Hypothalamus (tissue), 51 donors: ENCODE measurements at regions not wholly inside any gene's neighbourhood (a gene's known extent, or its start where the extent isn't known, plus 50 kb on each side); places are given as distances from the start of the nearest gene placed in this dataset.
"Not testable (repeated sequence)": the region's sequence is repeated elsewhere in the genome, so short reads cannot be mapped to it uniquely, and the experiment has no call there.

Source experiments
- DNase-seq, 51 donors: peaks; one replicate each; lab custom pipeline; 2025; lab: John Stamatoyannopoulos, UW

- no peak for DNase-seq
These were observed 550.9 kb downstream of the GLUD2 start for GRCh38 chrX:121598356-121598755.

GRCh38 chrX:121635141-121635540 lies 587.7 kb downstream of the GLUD2 start:
- no peak for DNase-seq

GRCh38 chrX:121639781-121640180 lies 592.4 kb downstream of the GLUD2 start:
- DNase-seq: no peak

- no peak for DNase-seq
These were observed 594.1 kb downstream of the GLUD2 start for GRCh38 chrX:121641560-121641959.

- DNase-seq: no peak
These were observed 595.0 kb downstream of the GLUD2 start for GRCh38 chrX:121642415-121642814.

GRCh38 chrX:121649417-121649816 lies 602.0 kb downstream of the GLUD2 start:
- DNase-seq: no peak

- no peak for DNase-seq
These were observed 607.9 kb downstream of the GLUD2 start for GRCh38 chrX:121655276-121655675.

- DNase-seq: no peak
These were observed 618.8 kb downstream of the GLUD2 start for GRCh38 chrX:121666171-121666570.

- DNase-seq: no peak
These were observed 624.2 kb downstream of the GLUD2 start for GRCh38 chrX:121671649-121672048.

GRCh38 chrX:121709236-121709635 lies 661.8 kb downstream of the GLUD2 start:
- not testable (repeated sequence) for DNase-seq

- no peak for DNase-seq
These were observed 686.1 kb downstream of the GLUD2 start for GRCh38 chrX:121733514-121733913.

- DNase-seq: no peak
These were observed 698.7 kb downstream of the GLUD2 start for GRCh38 chrX:121746105-121746504.

- not testable (repeated sequence) for DNase-seq
These were observed 706.2 kb downstream of the GLUD2 start for GRCh38 chrX:121753602-121754001.

- DNase-seq: no peak
These were observed 706.9 kb downstream of the GLUD2 start for GRCh38 chrX:121754301-121754700.

- no peak for DNase-seq
These were observed 708.1 kb downstream of the GLUD2 start for GRCh38 chrX:121755541-121755940.

GRCh38 chrX:121761845-121762244 lies 714.4 kb downstream of the GLUD2 start:
- DNase-seq: no peak

GRCh38 chrX:121763671-121764070 lies 716.3 kb downstream of the GLUD2 start:
- DNase-seq: no peak

GRCh38 chrX:121768210-121768609 lies 720.8 kb downstream of the GLUD2 start:
- not testable (repeated sequence) for DNase-seq

- no peak for DNase-seq
These were observed 734.6 kb downstream of the GLUD2 start for GRCh38 chrX:121781991-121782390.

GRCh38 chrX:121782544-121782943 lies 735.1 kb downstream of the GLUD2 start:
- DNase-seq: no peak

GRCh38 chrX:121782976-121783375 lies 735.6 kb downstream of the GLUD2 start:
- DNase-seq: no peak

GRCh38 chrX:121802881-121803412 lies 755.5 kb downstream of the GLUD2 start:
- no peak for DNase-seq

GRCh38 chrX:121823406-121823805 lies 776.0 kb downstream of the GLUD2 start:
- no peak for DNase-seq
